ENCODE measurements at regions not wholly inside any gene's neighbourhood (a gene's known extent, or its start where the extent isn't known, plus 50 kb on each side); places are given as distances from the start of the nearest gene placed in this dataset.

GRCh38 chr21:16243396-16243795 lies 513.6 kb downstream of the USP25 start:
- TF ChIP-seq CTCF (conservative IDR thresholded peaks at IDR 0.05; ENCODE audit: low read depth in 2 of 2) (no peak), REST (IDR thresholded peaks at IDR 0.05; ENCODE audit: unreplicated experiment) (no peak), NANOG (IDR thresholded peaks at IDR 0.05; ENCODE audit: borderline replicate concordance) (no peak), POLR2AphosphoS5 (IDR thresholded peaks at IDR 0.05; ENCODE audit: low read depth) (no peak), EZH2 (IDR thresholded peaks at IDR 0.05; ENCODE audit: low read depth, unreplicated experiment) (no peak), EZH2phosphoT487 (IDR thresholded peaks at IDR 0.05; ENCODE audit: unreplicated experiment) (no peak), ZNF462 (CRISPR knock-in tag; IDR thresholded peaks at IDR 0.05) (no peak), CREB1 (CRISPR knock-in tag; IDR thresholded peaks at IDR 0.05; ENCODE audit: low read depth) (no peak), JUNB (IDR thresholded peaks at IDR 0.05; ENCODE audit: unreplicated experiment) (no peak), ZNF114 (CRISPR knock-in tag; IDR thresholded peaks at IDR 0.05) (no peak), ZNF331 (CRISPR knock-in tag; IDR thresholded peaks at IDR 0.05; ENCODE audit: low read depth) (no peak), ETS1 (IDR thresholded peaks at IDR 0.05) (no peak)

Data from GM23338 (cell line).